ENCODE measurements at regions not wholly inside any gene's neighbourhood (a gene's known extent, or its start where the extent isn't known, plus 50 kb on each side); places are given as distances from the start of the nearest gene placed in this dataset.

- no peak for DNase-seq (ENCODE audit: low read depth, low spot score)
These were observed 110.2 kb upstream of the FOXQ1 start for GRCh38 chr6:1201547-1202200.

GRCh38 chr6:1200409-1201101 is 111.3 kb upstream of the FOXQ1 start:
- DNase-seq (ENCODE audit: low read depth, low spot score) = no peak

DNA sequence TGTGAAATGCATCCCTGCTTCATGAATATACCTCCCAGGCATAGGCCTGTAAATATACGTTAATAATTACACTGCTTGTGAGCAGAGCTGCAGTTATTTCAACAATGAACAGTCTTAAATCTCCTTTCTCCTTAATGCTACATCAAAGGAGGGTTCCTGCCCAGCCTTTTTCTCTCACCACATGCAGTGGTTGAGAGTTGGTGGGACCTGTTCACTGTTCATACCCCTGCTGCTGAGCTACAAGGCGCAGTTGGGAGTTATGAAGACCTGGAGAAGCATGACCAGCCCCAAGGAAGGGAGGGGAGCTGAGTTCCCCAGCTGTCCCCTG is 111.9 kb upstream of the FOXQ1 start:
- no peak for DNase-seq (ENCODE audit: low read depth, low spot score)

DNA sequence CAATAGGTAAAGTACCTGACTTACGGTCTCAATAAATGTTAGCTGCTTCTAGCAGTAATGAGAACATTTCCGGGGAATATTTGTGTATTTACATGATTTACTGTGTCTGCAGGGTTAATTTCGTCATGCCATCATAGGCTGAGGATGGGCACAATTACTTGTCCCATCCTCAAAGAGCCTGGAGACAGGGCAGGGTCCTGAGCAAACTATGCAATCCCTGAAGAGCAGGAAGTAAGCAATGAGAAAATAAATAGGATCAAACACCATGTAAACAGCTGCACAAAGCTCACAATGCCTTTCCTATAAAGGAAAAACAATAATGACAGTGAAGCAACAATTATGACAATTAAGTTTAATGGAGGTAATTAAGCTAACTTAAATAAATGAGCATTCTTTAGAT is 114.6 kb upstream of the FOXQ1 start:
- no peak for DNase-seq (ENCODE audit: low read depth, low spot score)

DNA sequence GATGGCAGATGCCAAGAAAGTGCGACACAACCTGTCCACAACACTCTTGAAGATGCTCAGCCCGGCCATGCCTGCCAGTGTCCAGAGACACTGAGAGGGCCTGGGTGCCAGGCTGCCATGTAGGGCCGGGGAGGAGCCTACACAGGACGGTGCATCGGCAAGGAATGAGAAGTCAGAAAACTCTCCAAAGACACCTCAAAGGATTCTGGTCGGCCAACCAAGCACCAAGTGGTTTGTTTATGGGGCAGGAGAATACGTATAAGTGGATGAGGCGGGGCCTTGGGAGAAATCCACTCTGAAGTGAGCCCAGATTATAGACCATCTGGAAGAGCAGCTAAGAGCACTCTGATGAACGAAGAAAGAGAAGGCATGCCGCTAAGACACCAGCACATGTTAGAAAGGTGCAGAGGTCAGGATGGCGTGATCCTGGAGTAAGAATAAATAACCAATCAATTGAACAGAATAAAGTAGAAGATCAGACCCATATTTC is 120.7 kb upstream of the FOXQ1 start:
- DNase-seq (ENCODE audit: low read depth, low spot score) = no peak

DNA sequence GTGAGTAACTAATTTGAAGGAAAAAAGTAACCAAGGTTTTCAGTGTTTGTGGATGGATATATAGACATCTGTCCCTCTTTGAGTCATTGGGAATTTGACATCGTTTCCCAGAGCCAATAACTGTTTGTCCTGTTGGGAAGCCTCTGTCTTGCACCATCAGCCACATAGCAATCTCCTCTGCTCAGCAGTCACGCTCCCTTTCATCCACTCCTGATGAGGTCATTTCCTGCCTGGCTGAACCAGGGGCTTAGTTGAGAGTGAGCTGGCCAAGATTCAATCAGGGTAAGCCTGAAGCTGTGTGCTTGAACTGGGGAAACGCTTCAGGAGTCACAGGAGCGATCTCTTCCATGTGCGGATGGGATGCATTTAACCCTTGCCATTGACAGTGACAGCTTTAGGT is 121.5 kb upstream of the FOXQ1 start:
- DNase-seq (ENCODE audit: low read depth, low spot score) = no peak

DNA sequence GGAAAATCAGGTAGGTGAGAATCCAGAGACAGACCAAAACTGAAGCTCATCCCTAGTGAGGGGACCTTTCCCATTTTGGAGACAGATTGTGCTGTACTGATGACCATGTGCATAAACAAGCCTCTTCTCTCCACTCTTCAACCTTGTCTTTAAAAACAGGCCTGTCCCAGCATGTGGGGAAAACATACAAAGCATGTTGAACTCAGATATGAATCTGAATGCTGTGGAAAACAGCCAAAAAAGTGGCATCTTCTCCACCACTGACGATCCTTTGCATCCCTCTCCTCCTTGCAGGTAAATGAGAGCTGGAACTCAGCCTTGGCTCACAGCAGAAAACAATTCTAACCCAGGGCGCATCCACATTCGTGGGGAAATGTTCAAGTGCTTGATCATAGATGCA is 123.7 kb upstream of the FOXQ1 start:
- DNase-seq (ENCODE audit: low read depth, low spot score) = no peak

GRCh38 chr6:1187293-1188131 is 124.4 kb upstream of the FOXQ1 start:
- no peak for DNase-seq (ENCODE audit: low read depth, low spot score)

GRCh38 chr6:1184318-1184717 is 127.6 kb upstream of the FOXQ1 start:
- no peak for DNase-seq (ENCODE audit: low read depth, low spot score)

GRCh38 chr6:1182722-1183521 is 129.0 kb upstream of the FOXQ1 start:
- DNase-seq (ENCODE audit: low read depth, low spot score) = no peak

DNA sequence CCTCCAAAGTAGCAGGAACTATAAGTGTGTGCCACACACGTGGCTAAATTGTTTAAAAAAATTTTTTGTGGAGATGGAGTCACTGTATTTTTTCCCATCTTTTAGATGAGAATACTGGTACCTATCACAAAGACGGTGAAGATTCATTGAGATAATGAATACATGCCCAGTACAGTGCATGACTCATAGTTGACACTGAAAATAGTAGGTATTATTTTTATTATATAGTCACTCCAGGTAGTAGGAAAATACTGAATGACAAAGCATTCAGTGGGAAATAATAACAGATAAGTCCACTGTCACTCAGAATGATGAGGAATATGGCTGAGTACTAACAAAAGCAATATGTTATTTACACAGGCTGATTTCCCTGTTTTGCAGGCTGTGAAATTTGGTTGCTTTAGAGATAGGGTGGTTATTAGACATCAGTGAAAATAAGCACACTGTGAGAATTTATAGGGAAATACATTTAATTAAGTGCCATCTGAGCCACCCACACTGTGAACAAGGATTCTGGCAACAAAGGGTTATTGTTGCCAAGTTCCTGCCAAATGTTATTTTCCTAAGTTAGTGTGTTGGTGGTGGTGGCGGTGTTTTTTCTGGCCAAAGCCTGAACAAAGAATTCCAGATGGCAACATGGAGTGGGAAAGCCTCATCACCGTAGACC is 129.8 kb upstream of the FOXQ1 start:
- no peak for DNase-seq (ENCODE audit: low read depth, low spot score)

DNA sequence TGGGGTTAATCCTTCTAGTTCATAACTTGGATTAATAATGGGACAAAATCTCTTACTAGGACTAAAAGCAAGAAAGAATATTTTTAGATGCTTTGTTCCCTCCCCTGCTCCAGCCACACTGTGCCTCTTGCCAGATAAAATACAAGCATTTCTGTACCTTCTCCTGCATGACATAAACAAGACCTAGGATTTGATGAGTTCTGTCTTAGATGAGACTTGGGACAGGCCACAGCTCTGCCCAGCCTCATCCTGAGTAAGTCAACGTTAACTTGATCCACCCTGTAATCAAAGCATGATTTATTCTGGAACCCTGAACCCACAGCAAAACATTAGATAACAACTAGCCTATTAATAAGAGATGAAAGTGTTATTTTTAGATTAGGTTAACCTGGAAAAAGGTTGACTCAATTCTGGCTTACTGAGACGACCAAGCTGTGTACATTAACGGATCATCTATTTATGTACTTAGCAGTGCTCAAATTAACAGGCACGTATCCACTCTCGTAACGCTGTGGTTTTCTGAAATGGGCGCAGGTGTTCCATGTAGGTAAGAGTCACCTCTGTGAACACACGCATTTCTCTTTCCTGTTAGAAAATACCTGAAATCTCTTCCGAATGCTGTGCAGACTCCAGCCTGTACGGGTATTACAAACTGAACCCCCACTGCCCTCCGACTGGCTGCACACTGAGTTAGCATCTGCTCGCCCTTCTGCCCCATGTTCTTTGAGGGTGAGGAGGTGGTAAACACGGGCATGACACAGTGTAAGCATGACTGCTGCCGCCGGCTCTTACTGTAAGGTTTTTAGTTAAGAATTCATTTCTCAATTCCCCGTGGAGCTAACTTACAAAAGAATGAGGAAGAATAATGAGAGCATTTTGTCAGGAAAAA is 132.1 kb upstream of the FOXQ1 start:
- DNase-seq (ENCODE audit: low read depth, low spot score) = no peak

DNA sequence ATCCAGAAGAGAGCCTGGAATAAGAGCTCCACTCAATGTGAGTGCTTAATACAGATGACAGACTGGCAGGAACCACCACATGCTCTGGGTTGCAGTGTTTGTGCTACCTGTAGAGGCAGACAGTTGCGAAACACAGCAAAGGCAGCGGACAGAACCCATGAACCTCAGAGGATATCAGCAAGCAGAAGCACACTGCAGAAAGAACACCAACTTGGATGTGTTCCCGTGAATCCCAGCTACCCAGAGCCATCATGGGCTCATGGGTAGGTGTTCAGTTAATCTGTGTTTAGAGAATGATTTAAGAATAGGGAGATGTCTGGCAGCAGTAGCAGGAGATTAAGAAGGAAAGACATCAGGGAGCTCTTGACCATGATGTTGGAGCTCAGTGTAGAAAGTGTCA is 133.3 kb upstream of the FOXQ1 start:
- no peak for DNase-seq (ENCODE audit: low read depth, low spot score)

DNA sequence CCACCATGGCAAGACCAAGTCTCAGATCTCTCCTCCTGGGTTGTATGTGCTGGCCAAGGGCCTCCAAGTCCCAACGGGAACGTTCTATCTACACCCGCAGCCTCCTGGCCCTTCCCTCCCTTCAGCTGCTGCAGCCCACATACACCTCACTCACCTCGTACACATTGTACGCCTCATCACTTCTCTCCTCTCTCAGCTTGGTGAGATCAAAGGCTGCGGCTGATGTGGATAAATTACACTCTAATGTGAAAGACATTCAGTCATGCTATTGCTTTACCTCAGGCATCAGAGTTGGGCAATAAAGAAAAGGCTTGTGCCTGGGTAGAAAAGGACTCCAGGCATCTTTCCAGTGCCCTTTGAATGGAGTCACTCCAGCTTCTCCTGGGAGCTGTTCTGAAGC is 135.3 kb upstream of the FOXQ1 start:
- no peak for DNase-seq (ENCODE audit: low read depth, low spot score)

GRCh38 chr6:1175877-1176276 is 136.0 kb upstream of the FOXQ1 start:
- no peak for DNase-seq (ENCODE audit: low read depth, low spot score)

- no peak for DNase-seq (ENCODE audit: low read depth, low spot score)
These were observed 141.1 kb upstream of the FOXQ1 start for GRCh38 chr6:1170794-1171193.

DNA sequence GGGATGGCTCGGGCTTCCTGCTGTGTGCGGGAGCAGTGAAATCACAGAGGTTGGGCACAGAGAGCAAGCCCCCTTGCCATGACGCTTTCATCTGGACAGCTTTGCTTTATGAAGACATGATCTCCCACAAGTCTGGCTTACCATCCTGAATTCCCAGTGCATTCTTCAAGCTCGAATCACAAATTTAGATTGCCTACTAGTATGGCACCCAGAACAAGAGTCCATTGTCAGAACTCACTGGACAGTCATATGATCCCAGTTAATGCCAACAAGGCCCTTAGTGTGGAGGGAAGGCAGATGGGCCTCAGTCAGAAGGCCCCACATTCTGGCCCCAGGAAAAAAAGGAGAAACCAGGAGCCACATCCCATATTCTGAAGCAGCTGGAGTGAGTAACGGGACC is 147.3 kb upstream of the FOXQ1 start:
- DNase-seq (ENCODE audit: low read depth, low spot score) = no peak

- DNase-seq (ENCODE audit: low read depth, low spot score) = no peak
These were observed 148.4 kb upstream of the FOXQ1 start for GRCh38 chr6:1163501-1163900.

DNA sequence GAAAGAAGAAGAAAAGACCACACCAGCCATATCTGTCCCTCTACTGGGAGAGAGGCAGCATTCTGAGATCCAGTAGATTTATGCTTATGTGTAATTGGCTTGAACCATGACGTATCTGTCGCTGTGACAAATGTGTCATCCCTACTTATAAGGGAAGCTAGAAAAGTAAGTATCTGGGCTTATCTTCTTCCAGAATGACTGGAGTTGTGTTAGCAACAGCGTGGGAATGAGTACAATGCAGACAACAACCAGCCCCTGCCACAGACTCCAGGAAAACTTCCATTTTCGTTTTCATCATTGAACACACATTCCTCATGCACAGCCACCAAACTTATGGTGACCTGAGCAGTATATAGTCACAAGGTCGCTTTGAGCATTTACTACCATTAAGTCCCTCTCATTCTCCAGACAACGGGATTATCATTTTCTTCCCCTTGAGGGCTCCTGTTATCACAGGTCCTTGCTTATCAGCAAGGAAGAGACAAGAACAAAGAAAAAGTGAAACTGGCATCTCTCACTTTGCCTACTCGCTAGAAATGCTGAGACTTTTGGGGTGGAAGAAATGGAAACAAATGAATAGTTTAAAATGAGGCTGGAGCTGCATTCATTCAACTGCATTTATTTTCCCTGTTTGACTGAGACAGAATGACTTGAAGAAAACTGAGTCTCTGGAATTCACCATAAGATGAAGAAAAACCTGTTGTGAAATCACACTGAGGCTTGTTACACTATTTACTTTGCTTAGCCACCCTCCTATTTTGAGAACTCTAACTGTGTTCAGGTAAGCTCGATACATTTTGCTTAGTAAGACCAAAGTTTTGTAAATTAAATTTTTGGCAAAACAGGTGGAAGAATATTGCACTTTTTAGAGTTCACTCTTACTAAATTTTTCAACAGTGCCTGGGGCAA is 149.3 kb upstream of the FOXQ1 start:
- no peak for DNase-seq (ENCODE audit: low read depth, low spot score)
